ENCODE measurements at regions not wholly inside any gene's neighbourhood (a gene's known extent, or its start where the extent isn't known, plus 50 kb on each side); places are given as distances from the start of the nearest gene placed in this dataset.
"Not testable (repeated sequence)": the region's sequence is repeated elsewhere in the genome, so short reads cannot be mapped to it uniquely, and the experiment has no call there.

- no peak for DNase-seq (ENCODE audit: extremely low read depth, low read depth, low spot score)
Measured at GRCh38 chr6:134389658-134390057, 71.7 kb upstream of the SGK1 start.

GRCh38 chr6:134389129-134389528, 71.2 kb upstream of the SGK1 start:
- DNase-seq (ENCODE audit: extremely low read depth, low read depth, low spot score), result no peak

- DNase-seq (ENCODE audit: extremely low read depth, low read depth, low spot score), result not testable (repeated sequence)
Measured at GRCh38 chr6:134386482-134386881, 68.6 kb upstream of the SGK1 start.

GRCh38 chr6:134381959-134382358, 64.0 kb upstream of the SGK1 start:
- DNase-seq (ENCODE audit: extremely low read depth, low read depth, low spot score), result peak; percentile 45

GRCh38 chr6:134379599-134379998, 61.7 kb upstream of the SGK1 start:
- no peak for DNase-seq (ENCODE audit: extremely low read depth, low read depth, low spot score)

GRCh38 chr6:134379076-134379475, 61.2 kb upstream of the SGK1 start:
- DNase-seq (ENCODE audit: extremely low read depth, low read depth, low spot score), result no peak

- DNase-seq (ENCODE audit: extremely low read depth, low read depth, low spot score), result no peak
Measured at GRCh38 chr6:134378426-134378825, 60.5 kb upstream of the SGK1 start.

- no peak for DNase-seq (ENCODE audit: extremely low read depth, low read depth, low spot score)
Measured at GRCh38 chr6:134376785-134377184, 58.9 kb upstream of the SGK1 start.

GRCh38 chr6:134375220-134375580, 57.3 kb upstream of the SGK1 start:
- DNase-seq (ENCODE audit: extremely low read depth, low read depth, low spot score), result no peak

GRCh38 chr6:134374491-134375219, 56.7 kb upstream of the SGK1 start:
- DNase-seq (ENCODE audit: extremely low read depth, low read depth, low spot score), result no peak

GRCh38 chr6:134373993-134374392, 56.1 kb upstream of the SGK1 start:
- no peak for DNase-seq (ENCODE audit: extremely low read depth, low read depth, low spot score)

GRCh38 chr6:134373282-134373922, 55.5 kb upstream of the SGK1 start:
- no peak for DNase-seq (ENCODE audit: extremely low read depth, low read depth, low spot score)

- no peak for DNase-seq (ENCODE audit: extremely low read depth, low read depth, low spot score)
Measured at GRCh38 chr6:134372603-134373281, 54.8 kb upstream of the SGK1 start.

GRCh38 chr6:134368670-134369069, 50.8 kb upstream of the SGK1 start:
- DNase-seq (ENCODE audit: extremely low read depth, low read depth, low spot score), result no peak

All from glomerular endothelial cell (primary cell).